CD8-positive, alpha-beta memory T cell (primary cell): ENCODE measurements at regions not wholly inside any gene's neighbourhood (a gene's known extent, or its start where the extent isn't known, plus 50 kb on each side); places are given as distances from the start of the nearest gene placed in this dataset.

ENCODE experiments used
- CTCF ChIA-PET: fragments of 350-600 bp; sonication (Branson Sonifier 250); formaldehyde crosslinking; loops from one replicate; lab custom pipeline; 2021; ENCODE audit warnings: antibody characterized with exemption; lab: Charles Lee
- POLR2A ChIA-PET: fragments of 350-600 bp; sonication (Branson Sonifier 250); formaldehyde crosslinking; loops from one replicate; lab custom pipeline; 2021; ENCODE audit warnings: antibody characterized with exemption; lab: Charles Lee
- DNase-seq, 5 donors: peaks; one replicate each; pipeline versions ENCODE4 v3.0.0 to v3.0.0-alpha.2; 2020 to 2022; ENCODE audit warnings: mixed read lengths in 1 of 5
- H3K27ac ChIP-seq: one replicate; pipeline ENCODE4 v1.7.0; 2013; ENCODE audit warnings: low read depth, mild to moderate bottlenecking, low read length, moderate library complexity
- H3K27me3 ChIP-seq: 2 replicates; pipeline ENCODE4 v1.7.0; 2013; ENCODE audit warnings: low read length, mild to moderate bottlenecking; ENCODE audit not compliant: insufficient read depth, poor library complexity, severe bottlenecking
- H3K36me3 ChIP-seq: 2 replicates; pipeline ENCODE4 v1.7.0; 2013; ENCODE audit warnings: mild to moderate bottlenecking, low read length, moderate library complexity; ENCODE audit not compliant: insufficient read depth
- H3K4me1 ChIP-seq: 2 replicates; pipeline ENCODE4 v1.7.0; 2013; ENCODE audit warnings: mild to moderate bottlenecking, low read length, moderate library complexity; ENCODE audit not compliant: insufficient read depth
- H3K4me3 ChIP-seq: 2 replicates; pipeline ENCODE4 v1.7.0; 2013; ENCODE audit warnings: mild to moderate bottlenecking, low read length
- H3K9me3 ChIP-seq: 2 replicates; pipeline ENCODE4 v1.7.0; 2013; ENCODE audit warnings: mild to moderate bottlenecking, low read length
- H3K27ac Mint-ChIP-seq, 8 donors: one replicate each; pipeline ENCODE4 v1.8.0; 2020 to 2021; ENCODE audit warnings: mixed read lengths in 8 of 8, mild to moderate bottlenecking in 6 of 8, inconsistent platforms in 3 of 8, moderate library complexity in 3 of 8
- H3K27me3 Mint-ChIP-seq, 2 donors: one replicate each; pipeline ENCODE4 v1.8.0; 2020 to 2021; ENCODE audit warnings: mixed read lengths in 2 of 2, mild to moderate bottlenecking in 1 of 2, moderate library complexity in 1 of 2
- H3K36me3 Mint-ChIP-seq, 3 donors: one replicate each; pipeline ENCODE4 v1.8.0; 2020 to 2021; ENCODE audit warnings: mixed read lengths in 3 of 3, inconsistent platforms in 1 of 3, mild to moderate bottlenecking in 1 of 3
- H3K4me1 Mint-ChIP-seq, 3 donors: one replicate each; pipeline ENCODE4 v1.8.0; 2020 to 2021; ENCODE audit warnings: mixed read lengths in 3 of 3, inconsistent platforms in 1 of 3, mild to moderate bottlenecking in 1 of 3
- H3K4me3 Mint-ChIP-seq, 7 donors: one replicate each; pipeline ENCODE4 v1.8.0; 2020 to 2021; ENCODE audit warnings: mixed read lengths in 7 of 7, mild to moderate bottlenecking in 6 of 7, moderate library complexity in 4 of 7, inconsistent platforms in 2 of 7
- H3K9me3 Mint-ChIP-seq, 5 donors: one replicate each; pipeline ENCODE4 v1.8.0; 2020 to 2022; ENCODE audit warnings: mixed read lengths in 5 of 5, mild to moderate bottlenecking in 3 of 5, moderate library complexity in 2 of 5, inconsistent platforms in 1 of 5

GRCh38 chr14:41403360-41403759, 203.3 kb upstream of the LRFN5 start:
- peaks cover 0 to 4% (median 0%) of the 10 kb centered on the region in 5 donors for H3K9me3 Mint-ChIP-seq
- no peak overlapping the region for H3K4me3 Mint-ChIP-seq
- Histone ChIP-seq H3K9me3 (no peaks in the 10 kb centered on the region), H3K27ac (no peak overlapping the region), H3K4me1 (no peaks in the 10 kb centered on the region), H3K27me3 (no peaks in the 10 kb centered on the region), H3K4me3 (no peak overlapping the region), H3K36me3 (no peaks in the 10 kb centered on the region)
- CTCF ChIA-PET, result no interaction called here
- POLR2A ChIA-PET, result no interaction called here
- H3K36me3 Mint-ChIP-seq, result no peaks in the 10 kb centered on the region
- H3K4me1 Mint-ChIP-seq, result no peaks in the 10 kb centered on the region
- DNase-seq, result no peak
- no peak overlapping the region for H3K27ac Mint-ChIP-seq
- H3K27me3 Mint-ChIP-seq, result no peaks in the 10 kb centered on the region

DNA sequence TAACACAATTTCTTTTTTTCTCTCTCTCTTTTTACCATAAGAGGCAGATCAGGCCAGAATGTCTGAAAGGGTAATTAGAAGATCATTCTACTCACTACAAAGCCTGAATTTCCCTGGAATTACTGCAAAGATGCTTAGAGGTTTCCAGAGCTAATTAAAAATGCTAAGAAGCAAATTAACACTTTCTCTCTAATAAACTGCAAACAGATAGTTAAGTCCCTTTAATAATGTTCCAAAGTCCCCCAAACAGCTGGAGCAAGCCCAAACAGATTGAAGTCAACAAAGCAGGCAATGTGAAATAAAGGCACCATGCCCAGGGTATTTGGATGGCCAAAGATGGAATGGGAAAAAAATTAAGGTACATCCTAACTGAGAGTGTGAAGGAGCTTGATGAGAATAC, 208.8 kb upstream of the LRFN5 start:
- Histone ChIP-seq H3K4me3 (no peak overlapping the region), H3K9me3 (no peaks in the 10 kb centered on the region), H3K27me3 (no peaks in the 10 kb centered on the region), H3K36me3 (no peaks in the 10 kb centered on the region), H3K4me1 (no peaks in the 10 kb centered on the region), H3K27ac (no peak overlapping the region)
- POLR2A ChIA-PET, result no interaction called here
- Mint-ChIP-seq H3K27me3 (no peaks in the 10 kb centered on the region), H3K9me3 (peaks cover 0 to 7% (median 4%) of the 10 kb centered on the region in 5 donors), H3K27ac (no peak overlapping the region), H3K36me3 (no peaks in the 10 kb centered on the region), H3K4me1 (no peaks in the 10 kb centered on the region), H3K4me3 (no peak overlapping the region)
- CTCF ChIA-PET, result no interaction called here
- no peak for DNase-seq

- Mint-ChIP-seq H3K27me3 (no peaks in the 10 kb centered on the region), H3K4me3 (no peak overlapping the region), H3K36me3 (no peaks in the 10 kb centered on the region), H3K27ac (no peak overlapping the region), H3K9me3 (peaks cover 0 to 8% (median 4%) of the 10 kb centered on the region in 5 donors), H3K4me1 (no peaks in the 10 kb centered on the region)
- POLR2A ChIA-PET, result no interaction called here
- Histone ChIP-seq H3K36me3 (no peaks in the 10 kb centered on the region), H3K27me3 (no peaks in the 10 kb centered on the region), H3K27ac (no peak overlapping the region), H3K9me3 (no peaks in the 10 kb centered on the region), H3K4me1 (no peaks in the 10 kb centered on the region), H3K4me3 (no peak overlapping the region)
- no peak for DNase-seq
- CTCF ChIA-PET, result no interaction called here
Measured at GRCh38 chr14:41393512-41393911, 213.2 kb upstream of the LRFN5 start.

GRCh38 chr14:41392226-41392625, 214.4 kb upstream of the LRFN5 start:
- Histone ChIP-seq H3K4me3 (no peak overlapping the region), H3K9me3 (no peaks in the 10 kb centered on the region), H3K27me3 (no peaks in the 10 kb centered on the region), H3K36me3 (no peaks in the 10 kb centered on the region), H3K4me1 (no peaks in the 10 kb centered on the region), H3K27ac (no peak overlapping the region)
- ChIA-PET CTCF (no interaction called here), POLR2A (no interaction called here)
- Mint-ChIP-seq H3K4me1 (no peaks in the 10 kb centered on the region), H3K27ac (no peak overlapping the region), H3K36me3 (no peaks in the 10 kb centered on the region), H3K27me3 (no peaks in the 10 kb centered on the region), H3K9me3 (peaks cover 0 to 13% (median 5%) of the 10 kb centered on the region in 5 donors), H3K4me3 (no peak overlapping the region)
- no peak for DNase-seq

DNA sequence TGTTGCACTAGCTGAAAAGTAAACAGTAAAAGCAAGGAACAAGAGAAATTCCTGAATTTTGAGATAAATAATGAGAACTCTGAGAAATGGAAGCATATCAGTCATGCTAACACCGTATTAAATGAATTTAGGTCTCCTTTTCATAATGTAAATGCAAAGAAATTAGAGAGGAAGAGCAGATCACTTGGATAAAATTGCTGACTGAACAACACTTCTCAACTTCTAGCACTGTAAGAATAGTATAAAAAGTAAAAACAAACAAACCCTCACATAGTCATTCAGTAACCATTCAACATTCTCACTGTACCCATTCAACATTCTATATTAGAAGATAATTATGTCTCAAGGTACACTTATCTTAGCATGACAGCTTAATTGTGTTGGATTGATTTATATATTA, 217.3 kb upstream of the LRFN5 start:
- Mint-ChIP-seq H3K4me1 (no peaks in the 10 kb centered on the region), H3K36me3 (no peaks in the 10 kb centered on the region), H3K27ac (no peak overlapping the region), H3K4me3 (no peak overlapping the region), H3K27me3 (no peaks in the 10 kb centered on the region), H3K9me3 (peaks cover 0 to 13% (median 4%) of the 10 kb centered on the region in 5 donors)
- H3K9me3 ChIP-seq, result no peaks in the 10 kb centered on the region
- H3K4me1 ChIP-seq, result no peaks in the 10 kb centered on the region
- no peak overlapping the region for H3K4me3 ChIP-seq
- ChIA-PET POLR2A (no interaction called here), CTCF (no interaction called here)
- no peak overlapping the region for H3K27ac ChIP-seq
- no peak for DNase-seq
- no peaks in the 10 kb centered on the region for H3K27me3 ChIP-seq
- no peaks in the 10 kb centered on the region for H3K36me3 ChIP-seq

- H3K9me3 ChIP-seq, result no peaks in the 10 kb centered on the region
- Mint-ChIP-seq H3K27me3 (no peaks in the 10 kb centered on the region), H3K9me3 (peaks cover 0 to 20% (median 3%) of the 10 kb centered on the region in 5 donors), H3K4me3 (no peak overlapping the region), H3K4me1 (no peaks in the 10 kb centered on the region), H3K36me3 (no peaks in the 10 kb centered on the region), H3K27ac (no peak overlapping the region)
- CTCF ChIA-PET, result no interaction called here
- no peaks in the 10 kb centered on the region for H3K27me3 ChIP-seq
- no peak for DNase-seq
- H3K27ac ChIP-seq, result no peak overlapping the region
- H3K36me3 ChIP-seq, result no peaks in the 10 kb centered on the region
- POLR2A ChIA-PET, result no interaction called here
- no peaks in the 10 kb centered on the region for H3K4me1 ChIP-seq
- no peak overlapping the region for H3K4me3 ChIP-seq
Measured at GRCh38 chr14:41385797-41386196, 220.9 kb upstream of the LRFN5 start.

DNA sequence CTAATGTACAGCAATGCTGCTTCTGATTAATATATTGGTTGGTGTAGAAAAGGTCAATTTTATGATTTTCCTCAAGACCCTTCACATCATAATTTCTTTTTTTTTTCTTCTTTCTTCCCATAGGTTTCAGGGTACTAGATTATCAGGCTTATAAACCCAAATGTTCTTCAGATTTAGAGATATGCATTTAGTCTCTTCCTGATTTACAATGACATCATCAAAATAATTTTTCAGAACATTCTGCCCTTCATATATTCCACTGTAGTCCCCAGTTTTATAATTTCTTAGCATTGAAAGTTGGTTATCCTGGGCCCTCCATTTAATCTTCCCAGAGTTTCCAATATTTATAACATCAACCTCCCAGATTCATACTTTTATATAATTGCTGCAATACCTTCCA, 226.7 kb upstream of the LRFN5 start:
- Histone ChIP-seq H3K27me3 (no peaks in the 10 kb centered on the region), H3K9me3 (no peaks in the 10 kb centered on the region), H3K36me3 (no peaks in the 10 kb centered on the region), H3K27ac (no peak overlapping the region), H3K4me3 (no peak overlapping the region), H3K4me1 (no peaks in the 10 kb centered on the region)
- H3K9me3 Mint-ChIP-seq, result peaks cover 0 to 24% (median 3%) of the 10 kb centered on the region in 5 donors
- CTCF ChIA-PET, result no interaction called here
- no peaks in the 10 kb centered on the region for H3K4me1 Mint-ChIP-seq
- POLR2A ChIA-PET, result no interaction called here
- H3K36me3 Mint-ChIP-seq, result no peaks in the 10 kb centered on the region
- H3K4me3 Mint-ChIP-seq, result no peak overlapping the region
- H3K27me3 Mint-ChIP-seq, result no peaks in the 10 kb centered on the region
- DNase-seq, result no peak
- no peak overlapping the region for H3K27ac Mint-ChIP-seq

DNA sequence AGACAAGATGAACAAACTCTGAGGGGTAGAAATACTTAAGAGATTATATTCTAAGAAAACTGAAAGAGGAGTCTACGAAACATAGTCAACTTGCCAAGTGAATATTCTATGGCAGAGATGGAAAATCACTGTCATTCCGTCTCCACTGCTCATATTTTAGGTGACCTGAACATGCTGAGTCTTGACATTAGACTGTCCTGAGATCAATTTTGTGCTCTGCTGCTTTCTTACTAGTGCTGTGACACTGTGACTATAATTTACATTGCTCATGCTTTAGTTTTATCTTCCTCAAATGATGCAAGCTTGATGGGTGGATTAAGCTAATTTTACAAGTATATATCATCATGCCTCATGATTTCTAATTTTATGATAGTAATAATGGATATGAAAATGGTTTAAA, 228.2 kb upstream of the LRFN5 start:
- no peak overlapping the region for H3K27ac ChIP-seq
- H3K4me1 ChIP-seq, result no peaks in the 10 kb centered on the region
- H3K4me1 Mint-ChIP-seq, result no peaks in the 10 kb centered on the region
- POLR2A ChIA-PET, result no interaction called here
- H3K9me3 ChIP-seq, result no peaks in the 10 kb centered on the region
- no peak for DNase-seq
- no peaks in the 10 kb centered on the region for H3K36me3 Mint-ChIP-seq
- H3K27me3 Mint-ChIP-seq, result no peaks in the 10 kb centered on the region
- H3K4me3 Mint-ChIP-seq, result no peak overlapping the region
- no peak overlapping the region for H3K27ac Mint-ChIP-seq
- CTCF ChIA-PET, result no interaction called here
- H3K27me3 ChIP-seq, result no peaks in the 10 kb centered on the region
- H3K4me3 ChIP-seq, result no peak overlapping the region
- no peaks in the 10 kb centered on the region for H3K36me3 ChIP-seq
- peaks cover 0 to 28% (median 3%) of the 10 kb centered on the region in 5 donors for H3K9me3 Mint-ChIP-seq

DNA sequence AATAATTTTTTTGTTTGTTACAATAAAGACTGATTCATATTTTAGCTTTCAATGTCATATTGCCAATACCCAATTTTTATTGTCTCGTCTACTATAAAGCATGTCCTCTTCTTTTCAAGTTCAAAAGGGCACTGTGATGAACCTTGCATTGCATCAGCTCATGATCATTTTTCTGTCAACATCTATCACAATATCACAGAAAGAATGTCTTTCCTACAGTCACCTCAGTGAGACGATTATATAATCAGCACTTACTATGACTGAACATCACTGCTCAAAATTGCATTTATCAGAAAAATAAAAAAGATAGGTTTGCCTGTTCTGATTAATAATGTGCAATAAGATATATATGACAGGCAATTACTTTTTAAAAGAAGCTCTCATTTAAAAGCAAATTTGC, 228.7 kb upstream of the LRFN5 start:
- no peaks in the 10 kb centered on the region for H3K4me1 ChIP-seq
- no peaks in the 10 kb centered on the region for H3K9me3 ChIP-seq
- no peak for DNase-seq
- no peak overlapping the region for H3K4me3 Mint-ChIP-seq
- no peaks in the 10 kb centered on the region for H3K4me1 Mint-ChIP-seq
- no peaks in the 10 kb centered on the region for H3K36me3 Mint-ChIP-seq
- no peaks in the 10 kb centered on the region for H3K27me3 ChIP-seq
- no peaks in the 10 kb centered on the region for H3K36me3 ChIP-seq
- no peak overlapping the region for H3K4me3 ChIP-seq
- ChIA-PET CTCF (no interaction called here), POLR2A (no interaction called here)
- no peak overlapping the region for H3K27ac ChIP-seq
- H3K9me3 Mint-ChIP-seq, result peaks cover 0 to 26% (median 3%) of the 10 kb centered on the region in 5 donors
- H3K27me3 Mint-ChIP-seq, result no peaks in the 10 kb centered on the region
- H3K27ac Mint-ChIP-seq, result no peak overlapping the region
